ENCODE measurements at regions not wholly inside any gene's neighbourhood (a gene's known extent, or its start where the extent isn't known, plus 50 kb on each side); places are given as distances from the start of the nearest gene placed in this dataset.

GRCh38 chr18:42187611-42188380, 232.8 kb downstream of the PIK3C3 start:
- DNase-seq = no peak

- no peak for DNase-seq
Observed at GRCh38 chr18:42190643-42191042, 235.6 kb downstream of the PIK3C3 start.

- no peak for DNase-seq
Observed at GRCh38 chr18:42192251-42193248, 237.5 kb downstream of the PIK3C3 start.

- no peak for DNase-seq
Observed at GRCh38 chr18:42196651-42197050, 241.6 kb downstream of the PIK3C3 start.

- DNase-seq = no peak
Observed at GRCh38 chr18:42201137-42201536, 246.1 kb downstream of the PIK3C3 start.

GRCh38 chr18:42211201-42211600, 256.2 kb downstream of the PIK3C3 start:
- DNase-seq = no peak

GRCh38 chr18:42222557-42222956, 267.5 kb downstream of the PIK3C3 start:
- no peak for DNase-seq

- no peak for DNase-seq
Observed at GRCh38 chr18:42228581-42228980, 273.5 kb downstream of the PIK3C3 start.

GRCh38 chr18:42229211-42230210, 274.5 kb downstream of the PIK3C3 start:
- no peak for DNase-seq

GRCh38 chr18:42230636-42231035, 275.6 kb downstream of the PIK3C3 start:
- DNase-seq = peak; percentile 3

GRCh38 chr18:42231284-42231683, 276.2 kb downstream of the PIK3C3 start:
- no peak for DNase-seq

GRCh38 chr18:42231796-42232195, 276.8 kb downstream of the PIK3C3 start:
- DNase-seq = no peak

GRCh38 chr18:42233908-42234307, 278.9 kb downstream of the PIK3C3 start:
- no peak for DNase-seq

- DNase-seq = no peak
Observed at GRCh38 chr18:42242758-42243157, 287.7 kb downstream of the PIK3C3 start.

- no peak for DNase-seq
Observed at GRCh38 chr18:42245137-42245536, 290.1 kb downstream of the PIK3C3 start.

GRCh38 chr18:42255908-42256765, 301.1 kb downstream of the PIK3C3 start:
- no peak for DNase-seq

- no peak for DNase-seq
Observed at GRCh38 chr18:42258301-42258965, 303.4 kb downstream of the PIK3C3 start.

GRCh38 chr18:42261731-42262130, 306.7 kb downstream of the PIK3C3 start:
- DNase-seq = no peak

- DNase-seq = no peak
Observed at GRCh38 chr18:42264497-42264896, 309.5 kb downstream of the PIK3C3 start.

- DNase-seq = no peak
Observed at GRCh38 chr18:42268186-42268725, 313.2 kb downstream of the PIK3C3 start.

GRCh38 chr18:42268798-42269197, 313.8 kb downstream of the PIK3C3 start:
- DNase-seq = no peak

Data from NCI-H748 treated with DMSO at 0.1 percent for 48 hours (cell line).